HG02571 (cell line): ENCODE measurements at regions not wholly inside any gene's neighbourhood (a gene's known extent, or its start where the extent isn't known, plus 50 kb on each side); places are given as distances from the start of the nearest gene placed in this dataset.

ENCODE experiments used
- ATAC-seq: cut with Tn5 transposase; IDR thresholded peaks from one replicate; pipeline ENCODE4 v1.9.1; 2021; ENCODE audit warnings: mild to moderate bottlenecking, moderate library complexity; ENCODE audit not compliant: unreplicated experiment

- ATAC-seq, result no peak
Measured at GRCh38 chr18:24817150-24817549, 356.7 kb downstream of the HRH4 start.

- no peak for ATAC-seq
Measured at GRCh38 chr18:24817587-24818371, 357.3 kb downstream of the HRH4 start.

- no peak for ATAC-seq
Measured at GRCh38 chr18:24818441-24818840, 358.0 kb downstream of the HRH4 start.

- ATAC-seq, result no peak
Measured at GRCh38 chr18:24819141-24819890, 358.9 kb downstream of the HRH4 start.

GRCh38 chr18:24825397-24825796 is 365.0 kb downstream of the HRH4 start:
- no peak for ATAC-seq

GRCh38 chr18:24826605-24827004 is 366.2 kb downstream of the HRH4 start:
- ATAC-seq, result no peak

GRCh38 chr18:24827501-24827900 is 367.1 kb downstream of the HRH4 start:
- ATAC-seq, result no peak

- ATAC-seq, result no peak
Measured at GRCh38 chr18:24831081-24831480, 370.6 kb downstream of the HRH4 start.

GRCh38 chr18:24831871-24832665 is 371.6 kb downstream of the HRH4 start:
- ATAC-seq, result no peak

- ATAC-seq, result no peak
Measured at GRCh38 chr18:24835751-24836150, 375.3 kb downstream of the HRH4 start.

- ATAC-seq, result no peak
Measured at GRCh38 chr18:24837066-24837465, 376.6 kb downstream of the HRH4 start.

- no peak for ATAC-seq
Measured at GRCh38 chr18:24840051-24840450, 379.6 kb downstream of the HRH4 start.

- no peak for ATAC-seq
Measured at GRCh38 chr18:24840640-24841039, 380.2 kb downstream of the HRH4 start.

- no peak for ATAC-seq
Measured at GRCh38 chr18:24841536-24841935, 381.1 kb downstream of the HRH4 start.

GRCh38 chr18:24843123-24843522 is 382.7 kb downstream of the HRH4 start:
- ATAC-seq, result no peak

- no peak for ATAC-seq
Measured at GRCh38 chr18:24846138-24846537, 385.7 kb downstream of the HRH4 start.

GRCh38 chr18:24850532-24850931 is 390.1 kb downstream of the HRH4 start:
- no peak for ATAC-seq

- ATAC-seq, result no peak
Measured at GRCh38 chr18:24853076-24853475, 392.6 kb downstream of the HRH4 start.

GRCh38 chr18:24860978-24861680 is 400.7 kb downstream of the HRH4 start:
- no peak for ATAC-seq

GRCh38 chr18:24862201-24862816 is 401.9 kb downstream of the HRH4 start:
- ATAC-seq, result no peak
